GM19239 (cell line): ENCODE measurements at regions not wholly inside any gene's neighbourhood (a gene's known extent, or its start where the extent isn't known, plus 50 kb on each side); places are given as distances from the start of the nearest gene placed in this dataset.
A peak's percentile ranks its signal among the peaks of the same experiment; 100 is the strongest.

Experiments
- DNase-seq: peaks from one replicate; pipeline ENCODE4 v3.0.0; 2011; ENCODE audit warnings: low spot score; ENCODE audit not compliant: insufficient read length
- FAIRE-seq: peaks from 2 replicates; lab custom pipeline; 2011; peaks lifted over from hg19 to GRCh38; lab: Jason Lieb, UNC

DNA sequence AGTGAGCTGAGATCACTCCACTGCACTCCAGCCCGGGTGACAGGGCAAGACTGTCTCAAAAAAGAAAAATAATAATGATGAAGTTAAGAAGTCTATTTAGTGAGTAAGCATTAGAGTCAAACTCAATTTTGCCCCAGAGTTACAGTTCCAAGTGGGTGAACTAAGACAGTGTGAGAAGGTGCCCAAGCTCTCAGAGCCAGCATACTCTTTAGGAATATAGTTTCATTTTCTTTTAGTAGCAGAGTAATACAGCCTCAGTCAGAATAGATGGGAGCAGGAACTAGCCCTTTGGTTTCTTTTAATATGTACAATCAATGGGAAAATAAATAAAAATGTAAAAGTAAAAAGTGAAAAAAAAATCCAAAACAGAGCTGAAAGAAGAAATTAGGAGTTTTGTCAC is 87.0 kb upstream of the ADGRF1 start:
- no peak for DNase-seq
- no peak for FAIRE-seq

DNA sequence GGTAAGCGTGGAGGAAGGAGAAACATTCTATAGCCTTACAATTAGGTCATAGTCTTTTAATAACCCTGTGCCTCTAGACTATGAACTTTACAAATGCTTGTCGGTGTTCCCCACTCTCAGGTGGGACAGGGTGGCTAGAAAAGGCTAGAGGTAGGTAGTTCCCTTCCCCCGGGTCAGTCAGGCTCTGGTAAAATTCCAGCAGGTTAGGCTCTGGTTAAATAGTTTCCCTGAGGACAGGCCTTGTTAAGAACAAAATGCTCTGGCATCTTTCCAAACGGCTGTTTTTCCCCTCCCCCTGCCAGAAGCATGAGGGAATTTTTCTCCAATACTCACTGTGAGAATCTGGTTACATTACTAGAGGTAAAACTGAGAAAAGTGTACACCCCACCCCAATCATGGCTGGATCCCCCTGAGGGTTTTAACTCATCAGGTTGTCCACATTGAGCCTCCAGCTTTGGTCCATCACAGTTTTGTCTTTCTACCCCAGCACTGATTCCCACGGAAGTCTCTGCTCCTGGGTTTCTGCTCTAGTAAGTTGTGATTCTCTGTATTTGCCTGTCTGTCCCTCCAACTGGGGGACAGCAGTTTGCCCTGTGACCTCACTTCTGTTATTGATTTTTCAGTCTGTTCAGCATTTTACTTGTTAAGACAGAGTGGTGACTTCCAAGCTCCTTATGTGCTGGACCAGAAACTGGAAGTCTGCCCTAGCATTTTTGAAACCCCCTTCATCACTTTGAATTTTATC is 84.7 kb upstream of the ADGRF1 start:
- no peak for DNase-seq
- FAIRE-seq: no peak

DNA sequence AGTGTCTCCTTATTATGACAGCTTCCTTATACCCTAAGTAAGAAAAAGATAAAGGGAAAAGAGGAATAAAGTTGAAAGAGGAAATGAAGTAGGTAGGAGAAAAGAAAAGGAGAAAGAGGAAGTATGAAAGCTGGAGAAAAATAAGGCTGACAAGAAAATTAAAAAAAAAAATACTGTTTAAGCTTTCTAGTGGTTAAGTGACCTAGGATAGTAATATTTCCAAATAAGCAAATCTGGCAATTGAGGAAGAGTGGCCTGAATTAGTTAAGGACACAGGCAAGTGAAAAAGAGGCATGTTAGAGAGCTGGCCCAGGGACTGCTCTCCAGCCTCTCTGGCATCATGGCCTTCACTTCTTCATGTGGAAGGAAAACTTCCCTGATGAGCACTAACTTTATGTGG is 76.5 kb upstream of the ADGRF1 start:
- no peak for FAIRE-seq
- DNase-seq: no peak

DNA sequence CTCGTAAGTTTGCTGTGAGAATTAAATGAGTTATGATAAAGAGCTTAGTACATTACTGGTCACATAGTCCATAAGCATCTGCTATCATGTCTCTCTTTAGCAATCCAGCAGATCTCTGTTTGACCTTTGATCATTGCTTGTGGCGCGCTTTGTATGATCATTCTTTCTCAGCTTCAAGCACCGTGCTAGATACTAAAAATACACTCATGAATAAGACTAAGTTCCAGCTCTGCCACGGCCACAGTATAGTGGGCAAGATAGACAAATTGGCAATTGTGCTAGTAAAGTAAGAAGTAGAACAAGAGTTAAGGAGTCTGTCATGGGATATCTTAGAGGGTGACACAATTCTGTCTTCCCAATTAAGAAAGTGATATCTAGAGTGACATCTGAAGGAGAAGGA is 75.2 kb upstream of the ADGRF1 start:
- FAIRE-seq: no peak

DNA sequence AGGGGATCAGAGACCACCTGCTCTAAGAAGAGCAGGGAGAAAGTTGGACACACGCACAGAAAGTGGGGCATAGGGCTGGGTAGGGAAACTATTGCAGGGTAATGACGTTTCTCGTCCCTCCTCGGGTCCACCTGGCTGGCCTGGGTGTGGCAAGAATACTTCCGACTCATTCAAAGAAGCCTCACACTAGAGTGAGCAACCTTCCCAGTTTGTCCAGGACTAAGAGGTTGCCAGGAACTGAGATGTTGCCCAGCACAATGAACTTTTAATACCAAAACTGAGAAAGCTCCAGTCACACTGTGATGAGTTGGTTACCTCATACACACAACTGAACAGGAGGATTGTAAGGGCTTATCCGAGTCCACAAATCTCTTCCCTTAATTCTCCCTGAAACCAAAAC is 74.5 kb upstream of the ADGRF1 start:
- no peak for FAIRE-seq

More for the DNA sequence above, 75.2 kb upstream of the ADGRF1 start:
- DNase-seq: no peak

DNA sequence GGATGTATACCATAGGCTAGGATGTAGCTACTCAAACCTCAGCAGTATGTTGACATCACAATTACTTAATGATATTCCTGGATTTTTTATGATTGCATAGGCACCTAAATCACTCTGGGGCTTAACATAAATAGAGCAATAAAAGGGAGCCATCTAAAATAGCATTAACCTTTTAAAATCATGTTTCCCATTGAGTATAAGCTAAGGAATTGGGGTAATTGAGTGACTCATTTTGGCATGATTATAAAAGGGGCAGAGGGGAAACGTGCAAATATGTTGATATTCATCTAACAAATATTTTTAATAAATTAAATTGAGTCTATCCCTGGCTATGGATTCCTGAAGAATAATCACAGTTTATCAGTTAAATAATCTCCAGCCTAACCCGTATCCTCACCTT is 74.0 kb upstream of the ADGRF1 start:
- DNase-seq: no peak

More for the DNA sequence above, 74.5 kb upstream of the ADGRF1 start:
- DNase-seq: no peak

DNA sequence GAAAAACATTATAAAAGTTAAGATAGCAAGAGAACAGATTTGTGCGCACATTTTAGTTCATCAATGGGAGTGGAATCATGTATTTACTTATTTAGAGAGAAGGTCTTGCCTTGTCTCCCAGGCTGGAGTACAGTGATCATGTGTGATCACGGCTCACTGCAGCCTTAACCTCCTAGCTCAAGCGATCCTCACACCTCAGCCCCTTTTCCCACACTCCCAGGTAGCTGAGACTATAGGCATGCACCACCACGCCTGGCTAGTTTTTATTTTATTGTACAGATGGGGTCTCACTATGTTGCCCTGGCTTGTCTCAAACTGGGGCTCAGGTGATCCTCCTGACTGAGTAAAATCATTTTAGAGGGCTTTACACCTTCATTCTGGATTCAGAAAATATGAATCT is 72.3 kb upstream of the ADGRF1 start:
- FAIRE-seq (no peak), DNase-seq (no peak)

More for the DNA sequence above, 74.0 kb upstream of the ADGRF1 start:
- FAIRE-seq: no peak

DNA sequence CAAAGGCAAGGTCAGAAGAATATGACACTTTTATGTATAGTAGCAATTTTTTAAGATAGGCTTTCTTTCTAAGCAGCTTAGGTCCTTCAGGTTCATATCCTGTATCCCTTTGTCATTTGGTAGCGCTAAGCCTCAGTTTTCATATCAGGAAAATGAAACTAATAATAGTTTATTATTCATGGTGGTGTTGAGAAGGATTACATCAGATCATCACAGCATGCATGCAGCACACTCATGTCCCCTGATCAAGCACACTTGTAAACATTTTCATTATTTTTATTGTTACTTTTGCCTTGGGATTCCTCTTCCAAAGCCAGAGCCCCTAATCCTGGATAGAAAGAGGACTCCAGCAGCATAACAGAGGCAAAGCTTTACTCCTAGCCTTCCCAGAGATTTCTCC is 70.2 kb upstream of the ADGRF1 start:
- DNase-seq (no peak), FAIRE-seq (no peak)

DNA sequence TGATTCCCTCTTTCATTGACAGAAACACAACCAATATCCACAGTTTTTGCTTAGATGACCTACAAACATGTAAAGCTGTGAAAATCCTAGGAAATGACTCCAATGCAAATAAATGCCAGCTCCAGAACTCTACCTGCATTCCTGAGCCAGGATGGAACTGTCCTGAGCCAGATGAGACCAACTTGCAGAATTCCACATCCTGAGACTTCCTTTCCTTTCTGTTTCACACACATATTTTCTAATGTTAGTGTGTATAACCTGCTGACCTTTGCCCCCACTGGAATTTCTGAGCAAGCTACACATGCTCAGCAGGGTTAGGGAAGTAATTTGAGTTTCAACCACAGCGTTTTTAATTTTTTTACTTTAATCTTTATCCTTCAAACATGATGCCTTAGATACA is 69.6 kb upstream of the ADGRF1 start:
- FAIRE-seq (no peak), DNase-seq (no peak)

DNA sequence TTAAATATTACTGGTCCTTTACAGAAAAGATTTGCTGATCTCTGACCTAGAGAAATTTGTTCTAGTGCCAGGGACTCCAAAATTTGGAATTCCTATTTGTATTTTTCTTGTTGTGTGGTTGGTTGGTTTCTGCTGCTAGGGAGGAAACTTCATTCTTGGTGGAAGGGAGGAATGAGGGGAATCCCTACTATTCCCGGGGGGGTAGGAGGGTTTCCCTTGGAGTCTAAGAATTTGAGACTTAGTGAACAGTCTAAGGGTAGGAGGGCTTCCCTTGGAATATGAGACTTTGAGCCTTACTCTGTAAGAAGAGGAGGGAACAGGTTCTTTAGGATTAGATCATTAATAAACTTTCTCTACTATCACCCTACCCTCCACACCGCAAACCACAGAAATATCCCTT is 67.1 kb upstream of the ADGRF1 start:
- no peak for DNase-seq
- no peak for FAIRE-seq

DNA sequence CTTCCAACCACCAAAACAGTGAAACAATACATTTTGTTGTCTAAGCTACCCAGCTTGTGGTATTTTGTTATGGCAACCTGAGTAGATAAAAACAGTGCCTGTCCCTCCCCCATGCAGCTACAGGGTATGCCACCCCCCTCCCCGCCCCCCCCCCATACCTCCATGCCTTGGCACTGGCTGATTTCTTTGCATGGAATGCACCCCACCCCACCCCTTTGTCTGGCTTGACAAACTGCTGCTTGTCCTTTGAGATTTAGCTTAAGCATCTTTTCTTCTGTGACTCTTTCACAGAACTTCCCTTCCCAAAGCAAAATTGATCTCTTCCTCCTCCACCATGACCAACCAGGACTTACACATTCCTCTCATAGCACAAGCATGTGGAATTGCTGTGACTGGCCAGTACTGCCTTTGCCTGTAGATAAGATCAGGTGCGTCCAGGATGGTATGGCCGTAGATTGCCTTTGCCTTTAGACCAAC is 64.6 kb upstream of the ADGRF1 start:
- DNase-seq (no peak), FAIRE-seq (no peak)

DNA sequence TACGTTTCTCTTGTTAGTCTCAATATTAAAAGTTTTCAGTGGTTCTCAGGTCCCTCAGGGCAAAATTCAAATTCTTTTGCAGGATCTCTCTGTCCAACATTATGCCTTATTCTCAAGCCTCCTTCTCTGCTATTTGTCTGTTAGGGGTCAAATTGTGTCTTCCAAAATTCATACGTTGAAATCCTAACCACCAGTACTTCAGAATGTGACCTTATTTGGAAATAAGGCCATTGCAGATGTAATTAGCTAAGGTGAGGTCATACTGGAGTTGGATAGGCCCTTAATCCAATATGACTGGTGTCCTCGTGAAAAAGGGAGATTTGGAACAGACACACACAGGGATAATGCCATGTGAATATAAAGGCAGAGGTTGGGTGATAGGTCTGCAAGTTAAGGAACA is 64.1 kb upstream of the ADGRF1 start:
- FAIRE-seq: no peak
- no peak for DNase-seq

DNA sequence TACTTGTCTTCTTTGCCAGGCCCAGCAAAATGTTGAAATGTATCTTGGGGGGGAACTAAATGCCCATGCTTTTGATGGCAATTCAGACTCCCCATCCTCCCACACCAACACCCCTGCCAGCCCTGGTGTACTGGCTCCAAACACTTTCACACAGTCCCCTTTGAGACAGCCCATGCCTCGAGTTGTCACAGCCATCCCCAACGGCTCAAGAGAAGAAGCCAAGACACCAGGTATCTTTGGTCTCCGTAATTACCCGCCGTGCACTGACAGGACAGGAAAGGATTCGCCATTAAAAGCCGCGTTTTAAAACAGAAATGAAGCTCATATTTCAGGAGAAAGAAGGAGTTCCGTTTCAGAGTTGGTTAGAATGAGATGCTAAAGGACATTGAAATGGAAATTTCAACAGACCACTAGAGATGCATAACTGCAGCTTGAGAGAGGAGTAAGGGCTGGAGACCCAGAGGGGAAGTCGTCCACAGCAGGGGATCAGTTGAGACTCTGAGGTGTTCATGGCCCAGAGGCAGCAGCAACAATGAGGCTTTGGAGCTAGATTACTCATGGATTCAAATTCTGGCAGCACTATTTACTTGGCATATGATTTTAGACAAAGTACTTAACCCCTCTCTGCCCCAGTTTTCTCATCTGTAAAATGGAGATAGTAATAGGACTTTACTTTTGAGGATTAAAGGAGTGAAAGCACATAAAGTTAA is 63.5 kb upstream of the ADGRF1 start:
- DNase-seq (no peak), FAIRE-seq (no peak)

DNA sequence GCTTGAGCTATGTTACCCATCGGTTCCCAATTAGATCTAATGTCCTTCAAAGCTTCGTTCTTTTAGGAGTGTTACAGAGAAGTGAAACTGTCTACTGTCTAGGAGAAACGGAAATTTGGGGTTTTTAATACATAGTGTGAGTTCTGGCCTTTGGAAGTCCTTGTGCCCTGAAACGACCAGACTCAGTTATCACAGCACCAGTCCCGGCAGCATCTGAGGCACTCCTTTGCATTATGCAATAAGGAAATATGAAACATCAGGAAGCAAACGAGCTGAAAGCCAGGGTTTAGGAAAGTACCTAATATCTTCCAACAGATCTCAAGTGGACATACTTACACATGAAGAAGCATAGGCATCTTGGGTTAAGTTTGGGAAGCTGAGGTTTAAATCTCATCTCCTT is 61.8 kb upstream of the ADGRF1 start:
- FAIRE-seq (no peak), DNase-seq (no peak)

DNA sequence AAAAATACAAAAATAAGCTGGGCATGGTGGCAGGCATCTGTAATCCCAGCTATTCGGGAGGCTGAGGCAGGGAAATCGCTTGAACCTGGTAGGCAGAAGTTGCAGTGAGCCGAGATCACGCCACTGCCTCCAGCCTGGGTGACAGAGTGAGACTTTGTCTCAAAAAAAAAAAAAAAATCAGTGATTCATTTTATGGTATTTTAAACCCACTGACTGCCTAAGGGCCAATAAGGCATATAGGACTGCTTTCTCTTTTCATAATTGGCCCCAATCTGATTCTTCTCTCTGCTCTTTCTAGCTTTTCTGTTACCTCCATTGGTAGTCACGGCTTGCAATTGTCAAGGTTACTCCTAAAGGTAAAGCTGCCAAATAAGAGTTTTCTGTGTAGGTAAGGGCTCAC is 60.2 kb upstream of the ADGRF1 start:
- no peak for FAIRE-seq
- DNase-seq: no peak

DNA sequence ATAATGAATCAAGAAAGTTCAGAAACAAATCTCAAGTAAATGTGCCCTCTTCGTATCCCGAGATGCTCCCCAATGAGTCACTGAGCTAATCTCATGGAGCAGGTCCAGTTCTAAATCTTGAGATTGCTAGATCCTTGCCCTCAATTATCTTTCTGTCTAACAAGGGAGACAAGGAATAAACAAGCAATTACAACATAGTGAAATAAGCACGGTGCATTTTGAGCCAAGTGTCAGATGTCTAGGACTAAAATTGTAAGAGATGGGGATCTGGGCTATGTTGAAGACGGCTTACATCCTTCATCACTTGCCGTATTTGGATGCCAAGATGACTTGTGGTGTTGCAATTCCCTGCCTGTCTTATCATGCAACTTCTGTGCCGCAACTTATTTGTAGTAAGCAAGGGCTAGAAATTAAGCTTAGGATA is 56.5 kb upstream of the ADGRF1 start:
- no peak for DNase-seq
- no peak for FAIRE-seq

DNA sequence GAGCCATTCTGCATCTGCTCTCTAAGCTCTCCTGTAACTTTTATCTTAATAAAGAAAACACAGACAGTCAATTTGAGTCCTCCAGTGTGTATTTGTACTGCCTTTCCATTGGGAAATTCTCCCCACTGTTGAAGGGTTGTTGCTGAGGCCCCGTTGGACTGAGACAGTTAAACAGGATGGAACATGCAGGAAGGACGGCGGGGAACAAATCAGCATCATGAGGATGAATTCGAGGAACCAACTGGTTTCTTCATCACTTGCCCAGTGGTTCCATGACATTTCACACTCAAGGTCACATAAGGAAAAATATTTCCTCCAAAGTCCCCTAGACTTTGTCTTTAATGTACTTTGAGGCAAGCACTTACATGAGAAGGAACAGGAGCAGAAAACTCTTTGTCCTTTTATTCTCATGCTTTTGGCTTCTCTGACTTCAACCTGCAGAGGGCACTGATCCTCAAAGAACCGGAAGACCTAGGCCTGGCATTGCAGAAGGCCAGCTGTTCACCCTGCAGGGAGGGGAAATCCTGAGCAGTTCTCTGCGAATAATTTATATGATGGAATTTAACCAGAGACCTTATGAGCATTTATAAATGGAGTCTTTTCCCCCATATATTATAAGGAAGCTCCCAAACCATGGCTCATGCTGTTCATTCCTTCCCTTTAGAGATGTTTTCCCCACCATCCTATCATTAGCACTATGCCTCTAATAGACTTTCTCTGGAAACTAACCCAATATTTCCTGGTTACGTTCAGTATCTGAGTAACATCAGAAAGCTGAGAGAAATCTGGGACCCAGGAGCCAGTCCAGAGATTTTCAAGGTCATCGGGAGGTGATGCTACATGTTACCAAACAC is 55.2 kb upstream of the ADGRF1 start:
- FAIRE-seq (peak; percentile 94), DNase-seq (peak; percentile 55)

DNA sequence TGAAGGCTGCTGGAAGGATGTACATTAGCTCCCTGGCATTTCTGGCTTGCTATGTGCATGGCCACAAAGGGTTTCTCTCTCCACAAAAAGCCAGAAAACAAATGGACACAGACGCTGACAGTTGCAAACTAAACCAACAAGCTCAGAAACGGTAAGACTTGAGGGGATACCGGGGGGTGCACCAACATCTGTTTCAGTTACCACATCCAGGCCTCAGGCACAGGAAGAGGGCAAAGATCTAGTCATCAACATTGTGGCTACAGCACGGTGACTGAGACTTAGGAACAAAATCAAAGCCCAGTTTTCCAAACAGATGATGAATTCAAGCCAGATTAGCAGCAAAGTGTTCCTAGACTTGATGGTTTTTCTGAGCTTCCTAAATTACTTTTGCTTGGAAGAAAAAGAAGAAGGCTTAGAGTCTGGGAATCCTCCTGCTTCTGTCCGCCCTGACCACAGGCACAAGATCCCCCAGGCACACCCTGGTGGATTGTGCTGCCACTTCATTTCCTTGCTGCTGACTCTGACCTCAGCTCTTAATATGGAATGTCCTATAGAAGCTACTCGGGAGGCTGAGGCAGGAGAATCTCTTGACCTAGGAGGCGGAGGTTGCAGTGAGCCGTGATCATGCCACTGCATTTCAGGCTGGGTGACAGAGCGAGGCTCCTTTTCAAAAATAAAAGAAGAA is 54.2 kb upstream of the ADGRF1 start:
- FAIRE-seq (no peak), DNase-seq (no peak)

DNA sequence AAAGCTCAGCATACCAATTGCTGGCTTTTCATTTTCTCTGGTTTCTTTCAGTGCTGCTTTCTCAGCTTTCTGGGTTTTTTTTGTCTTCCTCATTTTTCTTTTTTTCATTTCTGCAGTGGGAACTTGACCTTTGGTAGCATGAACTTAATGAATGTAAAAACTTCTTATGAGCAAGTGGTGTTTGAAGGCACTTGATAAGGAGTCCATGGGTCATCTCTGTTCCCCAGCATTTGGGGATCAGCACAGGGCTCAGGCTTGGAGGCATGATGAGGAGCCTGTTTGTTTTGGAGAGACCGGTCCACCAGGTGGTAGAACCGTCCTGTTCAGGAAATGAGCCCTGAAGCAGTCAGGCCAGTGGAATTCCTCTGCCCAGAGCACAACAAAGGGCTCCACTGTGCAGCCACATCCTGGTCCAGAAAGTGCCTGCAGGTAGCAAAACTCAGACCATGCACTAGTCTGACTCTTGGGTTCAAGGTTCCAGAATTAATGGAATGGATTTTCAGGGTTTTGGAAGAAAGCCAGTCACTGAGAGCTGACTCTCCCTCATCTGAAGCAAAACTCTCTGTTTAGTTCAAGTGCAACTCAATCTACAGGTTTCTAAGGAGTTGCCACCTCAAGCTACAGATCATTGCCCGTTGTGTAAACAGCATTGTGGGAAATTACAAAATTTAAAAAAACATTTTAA is 52.3 kb upstream of the ADGRF1 start:
- DNase-seq: no peak
- no peak for FAIRE-seq

DNA sequence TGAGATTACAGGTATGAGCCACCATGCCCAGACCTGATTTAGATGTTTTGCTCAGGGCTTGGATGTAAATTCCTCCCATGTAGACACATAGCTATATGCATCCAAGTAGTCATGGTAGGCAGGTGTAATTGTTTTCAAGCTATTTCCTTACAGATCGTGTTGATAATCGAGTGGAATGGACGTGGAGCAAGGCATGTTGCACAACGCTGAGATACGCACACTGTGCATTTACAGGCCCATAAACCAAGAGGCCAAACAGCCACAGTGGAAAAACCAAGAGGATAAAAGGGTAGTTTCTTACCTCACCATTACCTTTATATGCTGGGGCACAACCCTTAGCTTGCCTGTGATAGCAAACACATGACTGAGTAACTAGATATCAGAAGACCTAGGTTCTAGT is 51.0 kb upstream of the ADGRF1 start:
- DNase-seq: no peak
- no peak for FAIRE-seq
